NCI-H510A (cell line): ENCODE measurements at regions not wholly inside any gene's neighbourhood (a gene's known extent, or its start where the extent isn't known, plus 50 kb on each side); places are given as distances from the start of the nearest gene placed in this dataset.

Experiments used
- DNase-seq: peaks from one replicate; lab custom pipeline; 2025; lab: John Stamatoyannopoulos, UW

DNA sequence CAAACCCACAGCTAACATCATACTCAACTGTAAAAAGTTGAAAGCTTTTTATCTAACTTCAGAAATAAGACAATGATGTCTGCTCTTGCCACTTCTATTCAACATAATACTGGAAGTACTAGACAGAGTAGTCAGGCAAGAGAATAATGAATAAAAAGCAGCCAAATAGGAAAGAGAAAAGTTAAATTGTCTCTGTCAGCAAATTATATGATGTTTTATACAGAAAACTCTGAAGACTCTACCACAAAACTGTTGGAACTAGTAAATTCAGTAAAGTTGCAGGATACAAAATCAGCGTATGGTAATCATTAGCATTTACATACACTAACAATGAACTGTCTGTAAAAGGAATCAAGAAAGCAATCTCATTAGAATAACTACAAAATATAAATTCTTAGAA lies 752.9 kb upstream of the CT83 start:
- no peak for DNase-seq

DNA sequence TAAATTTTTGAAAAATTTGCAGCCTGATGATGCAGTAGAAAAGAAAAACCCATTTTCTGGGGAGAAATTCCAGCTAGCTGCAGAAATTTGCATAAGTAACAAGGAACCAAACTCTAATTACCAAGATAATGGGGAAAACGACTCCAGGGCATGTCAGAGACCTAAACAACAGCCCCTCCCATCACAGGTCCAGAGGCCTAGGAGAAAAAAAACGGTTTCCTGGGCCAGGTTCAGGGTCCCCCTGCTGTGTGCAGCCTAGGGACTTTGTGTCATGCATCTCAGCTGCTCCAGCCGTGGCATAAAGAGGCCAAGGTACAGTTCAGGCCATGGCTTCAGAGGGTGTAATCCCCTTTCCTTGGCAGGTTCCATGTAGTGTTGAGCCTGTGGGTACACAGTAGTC lies 733.7 kb upstream of the CT83 start:
- DNase-seq: no peak

DNA sequence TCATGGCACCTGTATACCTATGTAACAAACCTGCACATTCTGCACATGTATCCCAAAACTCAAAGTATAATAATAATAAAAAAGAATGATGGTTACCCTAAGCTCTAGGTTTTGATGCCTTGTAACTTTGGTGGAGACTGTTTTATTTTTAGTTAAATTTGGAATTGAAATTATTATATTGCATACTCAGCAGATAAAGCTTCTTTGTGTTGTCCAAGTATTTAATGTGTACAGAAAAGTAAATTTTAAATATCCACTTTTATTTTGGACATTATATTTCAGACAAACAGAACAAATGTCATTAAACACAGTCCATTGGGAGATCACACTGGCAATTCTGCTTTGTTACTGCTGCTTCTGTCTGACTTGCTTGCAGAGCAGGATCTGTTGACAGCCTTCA lies 684.5 kb upstream of the CT83 start:
- no peak for DNase-seq

DNA sequence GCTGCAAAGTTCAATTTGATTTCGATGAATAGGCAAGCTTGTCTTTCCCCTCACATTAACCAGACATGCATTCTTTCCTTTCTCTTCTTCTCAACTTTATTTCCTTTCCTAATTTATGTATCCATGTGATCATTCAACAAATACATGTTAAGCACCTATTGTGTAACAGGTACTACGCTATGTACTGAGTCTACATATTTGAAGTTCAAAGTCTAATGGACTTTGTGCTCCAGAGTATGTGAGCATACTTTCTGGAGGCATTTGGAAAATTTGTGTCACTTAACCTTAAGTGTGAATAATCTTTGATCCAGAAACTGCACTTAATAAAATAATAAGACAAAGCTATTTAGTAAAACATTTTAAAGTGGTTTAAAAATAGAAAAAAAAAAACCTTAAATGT lies 675.3 kb upstream of the CT83 start:
- DNase-seq: no peak

DNA sequence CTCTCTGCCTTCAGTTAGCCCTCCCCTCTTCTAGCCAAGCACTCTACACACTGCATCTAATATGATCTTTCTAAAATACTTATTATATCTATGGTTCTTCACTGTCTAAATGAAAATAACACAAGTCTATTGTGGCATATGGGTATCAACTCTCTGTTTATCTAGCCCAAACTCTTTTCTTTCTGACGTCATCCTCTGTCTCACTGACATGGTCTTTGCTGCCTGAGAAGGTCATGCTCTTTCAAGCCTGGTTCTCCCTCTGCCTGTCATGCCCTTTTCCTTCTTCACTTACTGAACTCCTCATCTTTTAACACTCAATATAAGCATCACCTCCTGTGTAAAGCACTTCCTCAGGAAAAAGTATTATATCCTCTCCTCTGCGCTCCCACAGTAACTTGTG lies 672.2 kb upstream of the CT83 start:
- DNase-seq: no peak

DNA sequence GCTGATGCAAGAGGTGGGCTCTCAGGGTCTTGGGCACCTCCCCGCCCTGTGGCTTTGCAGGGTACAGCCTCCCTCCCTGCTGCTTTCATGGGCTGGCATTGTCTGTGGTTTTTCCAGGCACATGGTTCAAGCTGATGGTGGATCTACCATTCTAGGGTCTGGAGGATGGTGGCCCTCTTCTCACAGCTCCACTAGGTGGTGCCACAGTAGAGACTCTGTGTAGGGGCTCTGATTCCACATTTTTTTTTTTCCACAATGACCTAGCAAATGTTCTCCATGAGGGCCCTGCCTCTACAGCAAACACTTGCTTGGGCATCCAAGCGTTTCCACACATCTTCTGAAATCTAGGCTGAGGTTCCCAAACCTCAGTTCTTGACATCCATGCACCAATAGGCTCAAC lies 657.9 kb upstream of the CT83 start:
- no peak for DNase-seq

DNA sequence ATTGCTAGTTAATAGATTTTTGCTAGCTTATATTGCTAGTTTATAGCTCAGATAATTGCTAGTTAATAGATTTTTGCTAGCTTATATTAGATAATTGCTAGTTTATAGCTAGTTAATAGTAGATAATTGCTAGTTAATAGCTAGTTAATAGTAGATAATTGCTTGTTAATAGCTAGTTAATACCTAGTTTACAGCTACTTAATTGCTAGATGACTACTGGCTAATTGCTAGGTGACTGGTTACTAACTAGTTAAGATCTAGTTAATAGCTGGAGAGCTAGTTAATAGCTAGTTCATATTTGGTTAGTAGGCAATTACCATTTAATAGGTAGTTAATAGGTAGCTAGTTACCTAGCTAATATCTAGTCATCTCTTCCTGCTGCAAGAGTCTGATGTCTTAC lies 633.8 kb upstream of the CT83 start:
- DNase-seq: no peak

DNA sequence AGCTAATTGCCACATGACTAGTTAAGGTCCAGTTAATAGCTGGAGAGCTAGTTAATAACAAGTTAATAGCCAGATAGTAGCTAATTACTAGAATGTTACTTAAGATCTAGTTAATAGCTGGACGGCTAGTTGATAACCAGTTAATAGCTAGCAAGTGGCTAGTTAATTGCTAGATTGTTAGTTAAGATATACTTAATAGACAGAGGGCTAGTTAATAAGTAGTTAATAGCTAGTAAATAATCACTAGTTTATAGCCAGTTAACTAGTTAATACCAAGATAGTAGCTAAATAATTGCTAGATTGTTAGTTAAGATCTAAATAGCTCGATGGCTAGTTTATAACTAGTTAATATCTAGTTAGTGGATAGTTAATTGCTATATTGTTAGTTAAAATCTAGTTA lies 632.6 kb upstream of the CT83 start:
- no peak for DNase-seq

DNA sequence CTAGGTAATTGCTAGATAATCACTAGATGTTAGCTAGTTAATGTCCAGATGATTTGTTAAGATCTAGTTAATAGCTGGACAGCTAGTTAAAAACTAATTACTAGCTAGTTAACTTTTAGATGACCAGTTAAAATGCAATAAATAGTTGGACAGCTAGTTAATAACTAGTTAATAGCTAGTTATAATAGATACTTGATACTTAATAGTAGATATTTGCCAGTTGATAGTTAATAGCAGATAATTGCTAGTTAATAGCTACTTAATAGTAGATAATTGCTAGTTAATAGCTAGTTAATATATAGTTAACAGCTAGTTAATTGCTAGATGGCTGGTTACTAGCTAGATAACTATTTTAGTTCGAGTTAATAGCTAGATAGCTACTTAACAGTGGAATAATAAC lies 631.4 kb upstream of the CT83 start:
- DNase-seq: no peak

DNA sequence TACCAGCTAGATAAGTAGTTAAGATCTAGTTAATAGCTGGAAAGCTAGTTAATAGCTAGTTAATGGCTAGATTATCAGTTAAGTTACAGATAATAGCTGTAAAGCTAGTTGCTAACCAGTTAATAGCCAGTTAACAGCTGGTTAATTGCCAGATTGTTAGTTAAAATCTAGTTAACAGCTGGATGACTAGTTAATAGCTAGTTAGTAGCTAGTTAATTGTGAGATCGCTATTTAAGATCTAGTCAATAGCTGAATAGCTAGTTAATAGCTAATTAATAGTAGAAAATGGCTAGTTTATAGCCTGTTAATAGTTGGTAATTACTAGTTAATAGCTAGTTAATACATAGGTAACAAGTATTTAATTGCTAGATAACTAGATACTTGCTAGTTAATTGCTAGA lies 630.5 kb upstream of the CT83 start:
- no peak for DNase-seq

DNA sequence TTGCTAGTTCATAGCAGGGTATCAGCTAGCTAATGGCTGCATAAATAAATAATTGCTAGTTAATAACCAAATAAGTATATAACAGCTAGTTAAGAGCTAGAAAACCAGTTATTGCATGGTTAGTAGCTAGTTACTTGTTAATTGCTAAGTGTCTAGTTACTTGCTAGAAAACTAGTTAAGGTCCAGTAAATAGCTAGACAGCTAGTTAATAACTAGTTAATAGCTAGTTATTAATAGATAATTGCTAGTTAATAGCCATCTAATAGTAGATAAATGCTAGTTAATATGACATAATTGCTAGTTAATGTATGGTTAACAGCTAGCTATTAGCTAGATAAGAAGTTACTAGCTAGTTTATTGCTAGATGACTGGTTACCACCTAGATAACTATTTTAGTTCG lies 629.9 kb upstream of the CT83 start:
- no peak for DNase-seq

DNA sequence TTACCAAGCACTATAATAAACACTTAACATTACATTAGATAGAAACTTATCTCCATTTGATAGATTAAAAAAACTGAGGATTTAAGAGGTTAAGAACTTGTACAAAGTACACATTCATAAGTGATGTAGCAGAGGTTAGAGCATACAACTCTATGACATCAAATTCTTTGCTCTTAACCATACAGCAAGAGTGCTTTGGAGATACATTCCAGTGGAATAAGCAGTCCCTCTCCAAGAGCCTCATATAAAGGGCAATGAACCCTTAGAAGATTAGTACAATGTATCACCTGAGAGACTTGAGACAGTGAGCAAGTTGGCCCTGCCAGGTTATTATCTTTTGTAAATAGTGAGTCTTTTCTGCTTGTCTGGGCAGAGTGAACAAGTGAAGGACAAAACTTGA lies 600.4 kb upstream of the CT83 start:
- no peak for DNase-seq

DNA sequence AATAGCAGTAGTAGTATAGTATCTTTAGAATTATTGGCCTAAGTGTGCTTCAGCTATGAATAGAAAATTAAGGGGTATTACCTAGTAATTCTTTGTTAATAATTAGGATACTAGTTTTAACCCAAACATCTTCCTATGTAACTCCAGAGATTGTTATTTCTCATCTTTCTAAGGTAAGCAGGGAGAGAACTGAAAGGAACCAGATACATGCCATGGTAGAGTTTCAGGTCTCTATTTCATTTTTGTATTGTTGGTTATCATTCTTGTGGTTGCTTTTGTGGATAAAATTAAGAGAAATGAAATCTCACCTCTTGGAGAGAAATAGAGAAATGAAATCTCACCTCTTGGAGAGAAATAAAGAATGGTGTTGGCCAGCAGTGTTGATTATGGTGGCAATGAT lies 597.1 kb upstream of the CT83 start:
- DNase-seq: no peak

DNA sequence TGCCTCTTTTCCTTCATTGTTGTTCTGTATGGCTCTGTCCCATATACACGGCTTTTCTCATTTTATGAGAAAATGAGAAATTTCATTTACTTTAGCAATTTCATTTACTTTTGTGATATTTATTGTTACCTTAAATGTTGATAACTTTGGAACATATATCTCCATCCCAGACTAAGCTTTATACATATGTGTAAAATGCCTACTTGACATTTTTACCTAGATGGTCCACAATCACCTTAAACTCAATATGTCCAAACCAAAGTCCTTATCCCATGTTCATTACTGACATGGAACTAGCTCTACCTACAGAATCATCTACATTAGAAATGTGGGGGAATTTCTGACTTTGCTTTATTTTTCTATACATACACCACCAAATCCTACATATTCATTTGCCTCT lies 590.5 kb upstream of the CT83 start:
- DNase-seq: no peak

DNA sequence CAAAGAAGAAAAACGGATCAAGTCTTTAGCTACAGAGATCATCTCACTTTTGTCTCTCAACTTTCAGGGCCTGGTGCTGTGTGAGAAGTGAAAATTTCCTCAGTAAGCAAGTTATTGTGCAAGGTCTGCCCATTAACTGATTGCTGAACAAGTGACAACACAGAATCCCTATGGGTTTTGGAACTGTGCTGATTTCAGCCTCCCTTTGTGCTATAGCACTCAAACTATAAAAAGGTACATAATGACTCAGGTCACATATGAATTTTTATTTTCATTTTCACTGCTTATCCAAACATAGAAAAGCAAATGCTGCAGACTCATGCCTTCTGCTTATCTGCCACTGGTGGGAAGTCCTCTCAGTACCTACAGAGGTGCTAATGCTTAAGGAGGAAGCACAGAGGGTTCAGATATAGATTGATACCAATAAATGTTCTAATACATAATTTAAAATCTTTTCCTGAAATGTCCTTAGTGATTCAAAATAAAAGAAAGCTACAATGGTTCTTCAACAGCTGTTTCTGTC lies 576.2 kb upstream of the CT83 start:
- DNase-seq: no peak

DNA sequence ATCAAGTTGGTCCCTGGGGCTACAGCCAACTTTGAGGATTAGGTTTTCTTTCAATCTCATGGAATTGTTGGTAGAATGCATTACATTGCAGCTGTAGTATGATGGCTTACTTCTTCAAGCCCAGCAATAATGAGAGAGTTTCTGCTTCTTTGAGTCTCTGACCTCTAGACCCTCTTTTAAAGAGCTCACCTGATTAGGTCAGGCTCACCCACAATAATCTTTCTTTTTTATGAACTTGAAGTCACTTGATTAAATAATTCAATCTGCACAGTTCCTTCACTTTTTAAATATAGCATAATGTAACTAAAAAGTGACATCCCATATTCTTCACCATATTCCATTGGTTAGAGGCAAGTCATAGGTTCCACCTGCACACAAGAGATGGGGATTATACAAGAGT lies 547.5 kb upstream of the CT83 start:
- no peak for DNase-seq

DNA sequence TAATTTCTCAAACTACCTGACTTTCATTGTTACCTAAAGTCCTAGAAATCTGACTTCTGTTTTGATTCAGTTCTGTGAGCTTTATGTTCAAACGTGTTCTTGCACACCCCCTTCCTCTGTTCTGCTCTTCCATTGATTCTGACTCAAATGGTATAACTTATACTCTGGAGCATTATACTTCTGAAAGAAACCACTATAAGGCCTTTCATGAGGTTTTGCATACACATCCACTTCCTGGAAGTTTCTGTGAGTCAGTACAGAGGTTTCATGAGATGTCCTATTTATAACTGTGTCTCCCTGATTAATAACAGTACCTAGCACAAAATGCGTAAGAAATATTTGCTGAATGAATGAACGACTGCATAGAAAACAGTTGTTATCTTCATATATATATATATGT lies 540.2 kb upstream of the CT83 start:
- no peak for DNase-seq

DNA sequence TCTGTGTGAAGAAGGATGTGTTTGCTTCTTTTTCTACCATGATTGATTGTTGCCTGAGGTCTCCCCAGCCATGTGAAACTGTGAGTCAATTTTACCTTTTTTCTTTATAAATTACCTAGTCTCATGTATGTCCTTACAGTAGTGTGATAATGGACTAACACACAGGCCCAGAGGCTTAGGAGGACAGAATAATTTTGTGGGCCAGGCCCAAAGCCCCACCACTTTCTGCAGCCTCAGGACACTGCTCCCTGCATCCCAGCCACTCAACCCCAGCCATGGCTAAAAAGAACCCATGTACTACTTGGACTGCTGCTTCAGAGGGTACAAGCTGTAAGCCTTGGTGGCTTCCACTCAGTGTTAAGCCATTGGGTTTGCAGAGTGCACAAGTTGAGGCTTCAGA lies 512.7 kb upstream of the CT83 start:
- DNase-seq: no peak

DNA sequence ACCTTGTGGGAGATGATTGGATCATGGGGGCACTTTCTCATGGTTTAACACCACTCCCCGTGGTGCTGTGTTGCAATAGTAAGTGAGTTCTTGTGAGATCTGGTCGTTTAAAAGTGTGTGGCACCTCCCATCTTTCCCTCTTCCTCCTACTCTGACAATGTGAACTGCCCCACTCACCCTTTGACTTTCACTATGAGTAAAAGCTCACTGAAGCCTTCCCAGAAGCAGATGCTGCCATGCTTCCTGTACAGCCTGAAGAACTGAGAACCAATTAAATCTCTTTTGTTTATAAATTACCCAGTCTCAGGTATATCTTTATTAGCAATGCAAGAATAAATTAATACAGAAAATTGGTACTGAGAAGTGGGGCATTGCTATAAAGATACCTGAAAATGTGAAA lies 509.6 kb upstream of the CT83 start:
- DNase-seq: no peak

DNA sequence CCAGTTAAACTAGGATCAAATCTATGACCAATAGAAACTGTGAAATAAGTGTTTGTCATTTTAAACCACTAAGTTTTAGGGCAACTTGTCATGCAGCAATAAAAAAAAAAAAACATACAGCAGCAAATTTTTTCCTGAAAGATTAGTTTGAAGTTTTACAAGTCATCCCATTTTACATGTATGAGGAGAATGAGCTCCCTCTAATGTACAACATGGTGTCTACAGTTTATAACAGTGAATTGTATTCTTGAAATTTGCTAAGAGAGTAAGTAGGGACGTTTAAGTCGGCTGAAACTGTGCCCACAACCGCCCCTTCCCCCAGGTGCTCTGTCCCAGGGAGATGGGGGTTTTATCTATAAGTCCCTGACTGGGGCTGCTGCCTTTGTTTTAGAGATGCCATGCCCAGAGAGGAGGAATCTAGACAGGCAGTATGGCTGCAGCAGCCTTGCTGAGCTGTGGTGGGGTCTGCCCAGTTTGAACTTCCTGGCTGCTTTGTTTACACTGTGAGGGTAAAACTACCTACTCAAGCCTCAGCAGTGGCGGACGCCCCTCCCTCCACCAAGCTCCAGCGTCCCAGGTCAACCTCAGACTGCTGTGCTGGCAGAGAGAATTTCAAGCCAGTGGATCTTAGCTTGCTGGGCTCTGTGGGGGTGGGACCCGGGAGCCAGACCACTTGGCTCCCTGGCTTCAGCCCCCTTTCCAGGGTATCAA lies 499.3 kb upstream of the CT83 start:
- DNase-seq: no peak

DNA sequence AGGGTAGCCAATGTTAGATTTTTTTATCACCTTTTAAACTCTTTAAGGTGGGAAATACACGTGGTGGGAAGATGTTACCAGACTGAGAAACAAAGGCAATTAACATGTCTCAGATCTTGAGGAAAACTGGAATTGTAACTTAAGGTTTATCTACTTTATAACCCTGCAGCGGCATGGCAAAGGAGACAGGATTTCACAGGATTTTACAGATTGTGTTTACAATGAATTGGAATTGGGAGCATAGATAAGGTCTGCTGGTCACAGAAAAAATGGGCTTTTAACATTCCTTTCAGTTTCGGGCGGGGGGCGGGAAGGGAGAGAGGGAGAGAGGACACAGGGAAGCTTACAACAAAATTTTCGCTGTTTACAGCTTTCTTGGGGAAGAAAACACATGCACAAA lies 467.5 kb upstream of the CT83 start:
- no peak for DNase-seq

DNA sequence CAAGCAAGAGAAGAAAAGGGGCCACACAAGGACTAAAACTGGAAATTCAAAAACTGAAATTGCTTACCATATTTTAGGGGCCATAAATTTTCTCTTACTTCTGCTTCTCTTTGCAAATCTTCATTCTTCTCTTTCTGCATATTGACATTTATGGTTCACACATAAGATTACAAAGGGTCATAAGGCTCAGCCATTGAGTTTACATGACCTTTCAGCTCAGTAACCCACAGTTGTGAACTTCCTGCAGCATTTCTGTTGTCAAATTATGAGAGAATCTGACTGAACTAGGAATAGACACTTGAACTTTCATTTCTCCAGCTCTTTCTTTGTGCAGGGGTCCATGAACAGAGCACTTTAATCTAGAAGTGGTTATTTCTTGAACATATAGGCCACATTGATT lies 434.8 kb upstream of the CT83 start:
- DNase-seq: no peak

DNA sequence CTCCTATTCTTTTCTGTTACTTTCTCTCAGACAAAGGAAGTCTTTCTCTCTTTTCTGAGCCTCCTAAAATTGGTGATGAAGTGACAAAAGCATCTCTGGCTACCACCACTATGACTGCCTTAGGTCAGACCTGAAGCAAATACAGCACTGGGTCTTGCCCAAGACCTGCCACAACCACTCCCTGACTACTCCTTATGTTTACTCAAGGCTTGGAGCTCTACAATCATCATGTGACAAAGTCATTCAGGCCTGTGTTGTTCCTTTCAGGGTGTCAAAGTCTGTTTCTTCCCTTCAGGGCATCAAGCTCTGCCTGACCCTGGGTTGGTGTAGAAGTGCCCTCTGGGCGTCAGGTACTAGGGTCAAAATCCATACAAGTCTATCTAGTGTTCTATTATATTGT lies 419.2 kb upstream of the CT83 start:
- DNase-seq: no peak

DNA sequence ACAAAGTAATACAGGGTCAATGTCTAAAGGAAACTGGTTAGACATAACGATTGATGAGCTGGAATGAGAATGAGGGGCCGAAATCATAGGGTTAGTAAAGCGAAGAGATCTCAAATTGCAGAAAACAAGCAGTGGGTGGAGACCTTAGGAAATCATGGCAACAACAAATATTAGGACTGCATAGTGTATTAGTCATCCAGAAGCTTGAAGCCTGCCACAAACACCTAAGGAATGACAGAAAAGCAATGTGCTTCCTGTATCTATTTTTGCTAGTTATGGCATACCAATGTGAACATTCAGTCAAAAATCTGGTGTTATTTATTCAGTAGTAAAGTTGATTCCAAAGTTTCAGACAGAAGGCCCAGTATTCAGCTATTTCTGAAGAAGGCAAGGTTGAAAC lies 410.9 kb upstream of the CT83 start:
- no peak for DNase-seq

DNA sequence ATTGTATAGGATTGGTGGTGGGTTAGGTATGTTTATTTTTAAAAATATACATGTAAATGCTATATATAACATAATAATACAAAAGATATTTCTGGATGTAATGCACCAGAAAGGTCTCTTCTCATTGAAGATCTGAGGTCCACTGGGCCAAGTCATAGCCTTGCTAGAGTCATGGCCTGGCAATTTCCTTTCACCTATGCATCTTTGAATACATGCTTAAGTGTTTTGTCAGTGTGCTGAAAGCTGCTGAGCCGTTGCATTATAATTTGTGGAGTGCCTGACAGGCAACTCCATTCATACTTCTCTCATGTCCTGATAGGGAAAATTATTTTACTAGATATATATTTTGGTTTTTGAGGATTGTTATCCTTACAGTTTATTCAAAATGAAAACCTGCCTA lies 410.2 kb upstream of the CT83 start:
- DNase-seq: no peak
